Mesendoderm (in vitro differentiated cells): ENCODE measurements at regions not wholly inside any gene's neighbourhood (a gene's known extent, or its start where the extent isn't known, plus 50 kb on each side); places are given as distances from the start of the nearest gene placed in this dataset.

ENCODE experiments used
- DNase-seq: peaks from one replicate; pipeline ENCODE4 v3.0.0; 2013
- H2AK5ac ChIP-seq: 2 replicates; pipeline ENCODE4 v1.6.1; 2013; ENCODE audit warnings: low read length, inconsistent platforms
- H2BK120ac ChIP-seq: 2 replicates; pipeline ENCODE4 v1.6.1; 2013; ENCODE audit warnings: low read depth, mild to moderate bottlenecking, low read length, moderate library complexity, mixed read lengths
- H2BK15ac ChIP-seq: replicated peaks from 2 replicates; pipeline ENCODE4 v1.6.1; 2013; ENCODE audit warnings: low read depth, mild to moderate bottlenecking, moderate library complexity
- H2BK5ac ChIP-seq: 2 replicates; pipeline ENCODE4 v1.6.1; 2013; ENCODE audit warnings: low read length, inconsistent platforms
- H3K18ac ChIP-seq: 2 replicates; pipeline ENCODE4 v1.6.1; 2013; ENCODE audit warnings: mild to moderate bottlenecking, low read length, mixed read lengths
- H3K23ac ChIP-seq: one replicate; pipeline ENCODE4 v1.6.1; 2013; ENCODE audit warnings: low read length
- H3K27ac ChIP-seq: 2 replicates; pipeline ENCODE4 v1.5.1; 2013; ENCODE audit warnings: low read depth, mild to moderate bottlenecking, inconsistent platforms, low read length, moderate library complexity
- H3K27me3 ChIP-seq: 2 replicates; pipeline ENCODE4 v1.6.1; 2013; ENCODE audit warnings: low read length, control low read depth, mild to moderate bottlenecking, inconsistent platforms; ENCODE audit not compliant: insufficient read depth, poor library complexity
- H3K36me3 ChIP-seq: 2 replicates; pipeline ENCODE4 v1.6.1; 2013; ENCODE audit warnings: low read length, inconsistent platforms; ENCODE audit not compliant: control insufficient read depth, insufficient read depth
- H3K4ac ChIP-seq: one replicate; pipeline ENCODE4 v1.6.1; 2013; ENCODE audit warnings: low read depth, mild to moderate bottlenecking, low read length, moderate library complexity
- H3K4me1 ChIP-seq: 2 replicates; pipeline ENCODE4 v1.6.1; 2013; ENCODE audit warnings: low read depth, low read length, inconsistent platforms; ENCODE audit not compliant: control insufficient read depth
- H3K4me2 ChIP-seq: 2 replicates; pipeline ENCODE4 v1.6.1; 2013; ENCODE audit warnings: low read length
- H3K4me3 ChIP-seq: 2 replicates; pipeline ENCODE4 v1.5.1; 2013; ENCODE audit warnings: mild to moderate bottlenecking, low read length
- H3K56ac ChIP-seq: one replicate; pipeline ENCODE4 v1.6.1; 2013; ENCODE audit warnings: low read length
- H3K79me1 ChIP-seq: 2 replicates; pipeline ENCODE4 v1.6.1; 2013; ENCODE audit warnings: low read length, inconsistent platforms
- H3K79me2 ChIP-seq: 2 replicates; pipeline ENCODE4 v1.6.1; 2013; ENCODE audit warnings: mild to moderate bottlenecking, low read length; ENCODE audit not compliant: control insufficient read depth, insufficient read depth
- H3K9ac ChIP-seq: 2 replicates; pipeline ENCODE4 v1.6.1; 2013; ENCODE audit warnings: low read length, inconsistent platforms
- H4K5ac ChIP-seq: one replicate; pipeline ENCODE4 v1.6.1; 2013; ENCODE audit warnings: low read length
- H4K8ac ChIP-seq: one replicate; pipeline ENCODE4 v1.6.1; 2013; ENCODE audit warnings: low read depth, mild to moderate bottlenecking, control low read depth, low read length, moderate library complexity
- WGBS: extraction: QIAGEN DNeasy Blood & Tissue Kit; methylation state at CpG from one replicate; pipeline ENCODE4 v1.1.7; 2013; ENCODE audit warnings: low lambda C conversion rate, missing lambda C conversion rate; ENCODE audit not compliant: insufficient coverage; ENCODE audit errors: extremely low coverage; 5-methylcytosine and 5-hydroxymethylcytosine counted together

DNA sequence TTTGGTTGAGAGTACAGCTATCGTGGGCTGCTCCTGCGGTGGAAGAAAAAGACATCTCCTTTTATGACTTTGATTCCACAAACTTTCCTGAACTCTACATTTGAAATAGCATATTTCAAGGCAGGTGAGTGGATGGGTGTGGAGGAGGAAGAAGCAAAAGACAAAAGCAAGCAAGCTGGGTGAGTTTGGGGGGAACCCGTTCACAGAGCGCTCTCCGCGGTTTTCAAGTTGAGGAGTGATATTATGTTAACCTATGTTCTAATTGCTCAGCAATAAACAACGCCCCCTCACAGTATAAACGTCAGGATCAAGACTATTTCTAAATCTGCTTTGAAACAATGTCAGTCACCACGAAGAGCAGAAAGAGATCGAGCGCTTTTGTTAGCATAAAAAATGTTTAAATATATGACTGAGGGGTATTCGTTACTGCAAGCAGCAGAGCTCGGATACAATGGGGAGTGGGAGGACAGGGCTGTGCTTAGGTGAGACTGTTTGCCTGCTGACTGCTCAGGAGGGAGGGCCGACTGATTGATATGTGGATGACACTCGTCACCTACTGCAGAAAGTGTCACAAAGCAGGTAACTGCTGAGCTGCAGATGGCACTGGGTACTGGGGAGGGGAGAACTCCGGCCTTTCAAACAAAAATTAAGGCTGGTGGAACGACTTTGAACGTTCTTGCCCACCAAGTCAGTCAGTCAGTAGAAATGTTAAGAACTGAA is 236.5 kb downstream of the DRD1 start:
- Histone ChIP-seq H3K4ac (no peak overlapping the region), H3K56ac (no peak overlapping the region), H4K5ac (no peak overlapping the region), H3K36me3 (no peaks in the 10 kb centered on the region), H3K27ac (no peak overlapping the region), H3K18ac (no peak overlapping the region), H2BK15ac (no peak overlapping the region), H2BK5ac (no peak overlapping the region), H3K4me3 (no peak overlapping the region), H3K4me2 (no peak overlapping the region), H3K79me2 (no peaks in the 10 kb centered on the region), H2AK5ac (no peak overlapping the region), H3K23ac (no peak overlapping the region), H3K27me3 (no peaks in the 10 kb centered on the region), H3K79me1 (no peaks in the 10 kb centered on the region), H4K8ac (no peak overlapping the region), H3K4me1 (no peaks in the 10 kb centered on the region), H3K9ac (no peak overlapping the region), H2BK120ac (no peak overlapping the region)
- no peak for DNase-seq
- WGBS: no CpG with 5 or more reads among the region's 18 CpGs

DNA sequence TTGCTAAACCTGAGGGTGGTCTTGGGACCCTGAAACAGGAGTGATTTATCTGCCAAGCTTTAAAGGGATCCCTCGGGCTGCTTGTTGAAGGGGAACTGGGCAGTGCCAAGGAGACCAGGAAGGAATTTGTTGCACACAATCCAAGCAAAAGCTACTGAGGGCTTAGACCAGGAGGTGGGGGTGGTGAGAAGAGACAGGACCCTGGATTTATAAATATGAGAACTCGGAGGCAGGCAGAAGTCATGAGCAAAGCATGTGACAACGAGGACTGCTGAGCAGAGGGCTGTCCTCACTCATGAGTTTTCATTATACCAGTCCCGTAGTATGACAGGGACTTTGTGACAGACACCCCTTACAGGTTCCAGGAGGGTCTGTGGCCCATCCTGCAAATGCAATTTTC is 237.3 kb downstream of the DRD1 start:
- no peak overlapping the region for H3K56ac ChIP-seq
- H3K18ac ChIP-seq: no peak overlapping the region
- no peak overlapping the region for H3K4me2 ChIP-seq
- no peak overlapping the region for H2BK15ac ChIP-seq
- H2BK5ac ChIP-seq: no peak overlapping the region
- no peak overlapping the region for H3K9ac ChIP-seq
- H3K4ac ChIP-seq: no peak overlapping the region
- DNase-seq: no peak
- H3K36me3 ChIP-seq: no peaks in the 10 kb centered on the region
- H3K27me3 ChIP-seq: no peaks in the 10 kb centered on the region
- WGBS: no CpG with 5 or more reads among the region's 4 CpGs
- H3K23ac ChIP-seq: no peak overlapping the region
- no peak overlapping the region for H4K8ac ChIP-seq
- no peak overlapping the region for H3K4me3 ChIP-seq
- H3K79me2 ChIP-seq: no peaks in the 10 kb centered on the region
- H2AK5ac ChIP-seq: no peak overlapping the region
- no peaks in the 10 kb centered on the region for H3K4me1 ChIP-seq
- no peak overlapping the region for H3K27ac ChIP-seq
- H3K79me1 ChIP-seq: no peaks in the 10 kb centered on the region
- H2BK120ac ChIP-seq: no peak overlapping the region
- no peak overlapping the region for H4K5ac ChIP-seq

- H2BK5ac ChIP-seq: no peak overlapping the region
- DNase-seq: no peak
- no CpG with 5 or more reads among the region's 4 CpGs for WGBS
Observed at GRCh38 chr5:175202463-175203068, 241.4 kb downstream of the DRD1 start.

GRCh38 chr5:175201393-175201792 is 242.6 kb downstream of the DRD1 start:
- H4K5ac ChIP-seq: no peak overlapping the region
- no peak overlapping the region for H2BK120ac ChIP-seq
- H3K4me2 ChIP-seq: no peak overlapping the region
- H3K18ac ChIP-seq: no peak overlapping the region
- no peaks in the 10 kb centered on the region for H3K36me3 ChIP-seq
- H3K79me1 ChIP-seq: no peaks in the 10 kb centered on the region
- H2AK5ac ChIP-seq: no peak overlapping the region
- no peak overlapping the region for H3K4me3 ChIP-seq
- no peak overlapping the region for H3K27ac ChIP-seq
- no peaks in the 10 kb centered on the region for H3K27me3 ChIP-seq
- no peak for DNase-seq
- H3K4ac ChIP-seq: no peak overlapping the region
- H3K4me1 ChIP-seq: no peaks in the 10 kb centered on the region
- no peak overlapping the region for H2BK15ac ChIP-seq
- H2BK5ac ChIP-seq: no peak overlapping the region
- WGBS: no CpG with 5 or more reads among the region's 5 CpGs
- H3K9ac ChIP-seq: no peak overlapping the region
- H3K23ac ChIP-seq: no peak overlapping the region
- H3K56ac ChIP-seq: no peak overlapping the region
- no peak overlapping the region for H4K8ac ChIP-seq
- no peaks in the 10 kb centered on the region for H3K79me2 ChIP-seq

More at GRCh38 chr5:175202463-175203068, 241.4 kb downstream of the DRD1 start:
- H3K79me1 ChIP-seq: no peaks in the 10 kb centered on the region
- H2AK5ac ChIP-seq: no peak overlapping the region
- no peak overlapping the region for H3K9ac ChIP-seq
- no peaks in the 10 kb centered on the region for H3K4me1 ChIP-seq
- H3K23ac ChIP-seq: peak overlapping the region; percentile 48
- H2BK120ac ChIP-seq: no peak overlapping the region
- H3K79me2 ChIP-seq: no peaks in the 10 kb centered on the region
- H2BK15ac ChIP-seq: no peak overlapping the region
- H3K56ac ChIP-seq: no peak overlapping the region
- H3K27ac ChIP-seq: no peak overlapping the region
- no peaks in the 10 kb centered on the region for H3K36me3 ChIP-seq
- no peak overlapping the region for H3K4ac ChIP-seq
- no peak overlapping the region for H4K8ac ChIP-seq
- H3K4me2 ChIP-seq: no peak overlapping the region
- no peak overlapping the region for H4K5ac ChIP-seq
- H3K4me3 ChIP-seq: no peak overlapping the region
- H3K27me3 ChIP-seq: no peaks in the 10 kb centered on the region
- H3K18ac ChIP-seq: no peak overlapping the region

- H3K36me3 ChIP-seq: no peaks in the 10 kb centered on the region
- H2BK15ac ChIP-seq: no peak overlapping the region
- no peak overlapping the region for H4K5ac ChIP-seq
- H3K4me2 ChIP-seq: no peak overlapping the region
- H3K23ac ChIP-seq: no peak overlapping the region
- H3K27me3 ChIP-seq: no peaks in the 10 kb centered on the region
- no peak overlapping the region for H3K4ac ChIP-seq
- no peak overlapping the region for H3K9ac ChIP-seq
- H3K27ac ChIP-seq: no peak overlapping the region
- peak; percentile 82 for DNase-seq
- no peak overlapping the region for H2BK5ac ChIP-seq
- H3K4me1 ChIP-seq: no peaks in the 10 kb centered on the region
- H2BK120ac ChIP-seq: no peak overlapping the region
- H2AK5ac ChIP-seq: no peak overlapping the region
- H3K4me3 ChIP-seq: no peak overlapping the region
- peak overlapping the region; percentile 47 for H3K56ac ChIP-seq
- no peaks in the 10 kb centered on the region for H3K79me2 ChIP-seq
- WGBS: no CpG with 5 or more reads among the region's 11 CpGs
- no peak overlapping the region for H3K18ac ChIP-seq
- no peaks in the 10 kb centered on the region for H3K79me1 ChIP-seq
- no peak overlapping the region for H4K8ac ChIP-seq
Observed at GRCh38 chr5:175195698-175196656, 248.0 kb downstream of the DRD1 start.
